ENCODE measurements at regions not wholly inside any gene's neighbourhood (a gene's known extent, or its start where the extent isn't known, plus 50 kb on each side); places are given as distances from the start of the nearest gene placed in this dataset.
"Not testable (repeated sequence)": the region's sequence is repeated elsewhere in the genome, so short reads cannot be mapped to it uniquely, and the experiment has no call there.

DNA sequence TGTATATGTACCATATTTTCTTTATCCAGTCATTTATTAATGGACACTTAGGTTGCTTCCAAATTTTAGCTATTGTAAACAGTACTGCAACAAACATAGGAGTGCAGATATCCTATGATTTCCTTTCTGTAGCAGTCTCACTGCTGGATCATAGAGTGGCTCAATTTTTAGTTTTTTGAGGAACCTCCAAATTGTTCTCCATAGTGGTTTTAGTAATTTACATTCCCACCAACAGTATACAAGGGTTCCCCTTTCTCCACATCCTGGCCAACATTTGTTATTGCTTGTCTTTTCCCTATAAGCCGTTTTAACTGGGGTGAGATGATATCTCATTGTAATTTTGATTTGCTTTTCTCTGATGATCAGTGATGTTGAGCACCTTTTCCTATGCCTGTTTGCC lies 114.3 kb downstream of the TMEM17 start:
- no peak overlapping the region for H3K4me3 Mint-ChIP-seq
- intact Hi-C loops (cut with DNase I, micrococcal nuclease) = no loop called here
- no peak for ATAC-seq
- H3K9me3 Mint-ChIP-seq (ENCODE audit: low read depth) = no peaks in the 10 kb centered on the region
- ChIA-PET POLR2A (no interaction called here), CTCF (no interaction called here)
- no peaks in the 10 kb centered on the region for H3K4me1 Mint-ChIP-seq
- DNase-seq = no peak
- H3K27me3 Mint-ChIP-seq = peaks cover 5% of the 10 kb centered on the region
- H3K36me3 Mint-ChIP-seq (ENCODE audit: low read depth) = no peaks in the 10 kb centered on the region
- no peak overlapping the region for H3K27ac Mint-ChIP-seq

- H3K4me1 Mint-ChIP-seq; H3K9me3 Mint-ChIP-seq (ENCODE audit: low read depth); DNase-seq; POLR2A ChIA-PET; H3K27ac Mint-ChIP-seq; H3K4me3 Mint-ChIP-seq; H3K36me3 Mint-ChIP-seq (ENCODE audit: low read depth); ATAC-seq; intact Hi-C loops (cut with DNase I, micrococcal nuclease); H3K27me3 Mint-ChIP-seq: not testable (repeated sequence)
- CTCF ChIA-PET = interaction anchor here (1.1 kb wide), 1 partner anchor 9 kb away, joined by 3 read pairs; no protein-coding TSS in a partner anchor
Measured at GRCh38 chr2:62386378-62386777, 119.6 kb downstream of the TMEM17 start.

GRCh38 chr2:62383846-62384245 lies 122.1 kb downstream of the TMEM17 start:
- no peak for ATAC-seq
- ChIA-PET POLR2A (no interaction called here), CTCF (no interaction called here)
- H3K27me3 Mint-ChIP-seq = peaks cover 2% of the 10 kb centered on the region
- no peak for DNase-seq
- no peaks in the 10 kb centered on the region for H3K4me1 Mint-ChIP-seq
- intact Hi-C loops (cut with DNase I, micrococcal nuclease) = no loop called here
- peaks cover 6% of the 10 kb centered on the region for H3K9me3 Mint-ChIP-seq (ENCODE audit: low read depth)
- no peak overlapping the region for H3K4me3 Mint-ChIP-seq
- H3K27ac Mint-ChIP-seq = no peak overlapping the region
- no peaks in the 10 kb centered on the region for H3K36me3 Mint-ChIP-seq (ENCODE audit: low read depth)

DNA sequence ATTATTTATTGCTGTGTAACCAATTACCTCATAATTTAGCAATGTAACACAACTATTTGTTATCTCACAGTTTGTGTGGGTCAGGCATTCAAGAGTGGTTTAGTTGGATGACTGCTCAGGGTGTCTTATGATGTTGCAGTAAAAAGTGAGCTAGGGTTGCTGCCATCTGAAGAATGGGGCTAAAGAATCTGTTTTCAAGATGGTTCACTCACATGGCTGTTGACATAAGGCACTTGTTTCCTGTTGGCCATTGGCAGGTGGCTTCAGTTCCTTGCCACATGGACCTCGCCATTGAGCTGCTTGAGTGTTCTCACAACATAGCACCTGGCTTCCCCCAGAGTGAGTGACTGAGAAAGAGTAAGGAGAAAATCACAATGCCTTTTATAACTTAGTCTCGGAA lies 123.2 kb downstream of the TMEM17 start:
- CTCF ChIA-PET = interaction anchor here (0.5 to 0.9 kb wide), 3 partner anchors 41 to 580 kb away, joined by 3 to 4 read pairs (median 3); no protein-coding TSS in a partner anchor
- no peaks in the 10 kb centered on the region for H3K4me1 Mint-ChIP-seq
- intact Hi-C loops (cut with DNase I, micrococcal nuclease) = no loop called here
- H3K27me3 Mint-ChIP-seq = peaks cover 2% of the 10 kb centered on the region
- DNase-seq (no peak), ATAC-seq (no peak)
- H3K9me3 Mint-ChIP-seq (ENCODE audit: low read depth) = peaks cover 6% of the 10 kb centered on the region
- no peak overlapping the region for H3K27ac Mint-ChIP-seq
- no peaks in the 10 kb centered on the region for H3K36me3 Mint-ChIP-seq (ENCODE audit: low read depth)
- POLR2A ChIA-PET = no interaction called here
- H3K4me3 Mint-ChIP-seq = no peak overlapping the region

GRCh38 chr2:62382122-62382521 lies 123.9 kb downstream of the TMEM17 start:
- no peak overlapping the region for H3K27ac Mint-ChIP-seq
- H3K9me3 Mint-ChIP-seq (ENCODE audit: low read depth) = peaks cover 6% of the 10 kb centered on the region
- no peaks in the 10 kb centered on the region for H3K4me1 Mint-ChIP-seq
- intact Hi-C loops (cut with DNase I, micrococcal nuclease) = no loop called here
- ChIA-PET POLR2A (no interaction called here), CTCF (no interaction called here)
- DNase-seq = no peak
- peaks cover 2% of the 10 kb centered on the region for H3K27me3 Mint-ChIP-seq
- no peak overlapping the region for H3K4me3 Mint-ChIP-seq
- no peak for ATAC-seq
- H3K36me3 Mint-ChIP-seq (ENCODE audit: low read depth) = no peaks in the 10 kb centered on the region

GRCh38 chr2:62381656-62382055 lies 124.3 kb downstream of the TMEM17 start:
- no peak for ATAC-seq
- POLR2A ChIA-PET = no interaction called here
- no peak for DNase-seq
- H3K27me3 Mint-ChIP-seq = peaks cover 2% of the 10 kb centered on the region
- H3K36me3 Mint-ChIP-seq (ENCODE audit: low read depth) = no peaks in the 10 kb centered on the region
- intact Hi-C loops (cut with DNase I, micrococcal nuclease) = no loop called here
- H3K4me1 Mint-ChIP-seq = no peaks in the 10 kb centered on the region
- H3K9me3 Mint-ChIP-seq (ENCODE audit: low read depth) = peaks cover 6% of the 10 kb centered on the region
- no peak overlapping the region for H3K27ac Mint-ChIP-seq
- no peak overlapping the region for H3K4me3 Mint-ChIP-seq
- CTCF ChIA-PET = interaction anchor here (0.6 kb wide), 1 partner anchor 24 kb away, joined by 3 read pairs; no protein-coding TSS in a partner anchor

- ATAC-seq = no peak
- no peaks in the 10 kb centered on the region for H3K4me1 Mint-ChIP-seq
- H3K36me3 Mint-ChIP-seq (ENCODE audit: low read depth) = no peaks in the 10 kb centered on the region
- no peak overlapping the region for H3K27ac Mint-ChIP-seq
- H3K27me3 Mint-ChIP-seq = peaks cover 2% of the 10 kb centered on the region
- intact Hi-C loops (cut with DNase I, micrococcal nuclease) = no loop called here
- DNase-seq = no peak
- ChIA-PET CTCF (no interaction called here), POLR2A (no interaction called here)
- no peak overlapping the region for H3K4me3 Mint-ChIP-seq
- H3K9me3 Mint-ChIP-seq (ENCODE audit: low read depth) = peaks cover 1% of the 10 kb centered on the region
Measured at GRCh38 chr2:62379566-62379965, 126.4 kb downstream of the TMEM17 start.

GRCh38 chr2:62375113-62375420 lies 130.9 kb downstream of the TMEM17 start:
- H3K9me3 Mint-ChIP-seq (ENCODE audit: low read depth) = peaks cover 7% of the 10 kb centered on the region
- H3K36me3 Mint-ChIP-seq (ENCODE audit: low read depth) = no peaks in the 10 kb centered on the region
- ChIA-PET POLR2A (no interaction called here), CTCF (interaction anchor here (0.5 to 0.7 kb wide), 2 partner anchors 121 to 1145 kb away, joined by 3 to 4 read pairs; no protein-coding TSS in a partner anchor)
- no peaks in the 10 kb centered on the region for H3K4me1 Mint-ChIP-seq
- H3K4me3 Mint-ChIP-seq = no peak overlapping the region
- peaks cover 2% of the 10 kb centered on the region for H3K27me3 Mint-ChIP-seq
- intact Hi-C loops (cut with DNase I, micrococcal nuclease) = no loop called here
- DNase-seq (no peak), ATAC-seq (no peak)
- H3K27ac Mint-ChIP-seq = no peak overlapping the region

DNA sequence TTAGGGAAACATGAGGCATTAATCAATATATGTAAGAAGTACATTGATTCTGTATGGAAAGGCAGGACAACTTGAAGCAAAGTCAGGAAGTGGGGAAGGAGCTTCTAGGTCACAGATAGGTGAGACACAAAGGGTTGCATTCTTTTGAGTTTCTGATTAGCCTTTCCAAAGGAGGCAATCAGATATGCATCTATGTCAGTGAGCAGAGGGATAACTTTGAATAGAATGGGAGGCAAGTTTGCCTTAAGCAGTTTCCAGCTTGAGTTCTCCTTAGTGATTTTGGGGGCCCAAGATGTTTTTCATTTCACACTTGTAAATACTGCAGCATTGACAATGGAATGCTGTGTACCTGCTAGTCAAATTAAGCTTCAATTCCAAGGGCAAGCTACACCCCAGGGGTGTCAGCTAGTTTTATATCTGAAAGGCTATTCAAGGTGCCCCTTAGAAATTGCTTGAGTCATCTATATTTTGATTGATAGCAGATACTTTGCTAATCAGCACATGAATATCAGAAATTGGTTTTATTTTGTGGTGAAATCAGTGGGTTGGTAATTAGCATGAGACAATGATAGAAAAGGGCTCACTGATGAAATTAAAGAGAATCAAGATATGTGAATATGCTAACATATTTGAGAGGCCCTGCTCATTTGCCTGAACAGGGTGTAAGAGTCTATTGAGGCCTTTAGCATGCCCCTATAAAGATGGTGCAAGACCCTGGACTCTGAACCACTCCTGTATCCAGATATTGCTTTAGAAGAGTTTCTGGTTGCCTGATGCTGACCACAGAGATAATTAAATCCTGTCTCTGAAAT lies 131.5 kb downstream of the TMEM17 start:
- Mint-ChIP-seq H3K4me3 (no peak overlapping the region), H3K4me1 (no peaks in the 10 kb centered on the region), H3K27me3 (peaks cover 2% of the 10 kb centered on the region), H3K9me3 (ENCODE audit: low read depth) (peaks cover 7% of the 10 kb centered on the region), H3K27ac (no peak overlapping the region), H3K36me3 (ENCODE audit: low read depth) (no peaks in the 10 kb centered on the region)
- POLR2A ChIA-PET = no interaction called here
- DNase-seq (no peak), ATAC-seq (no peak)
- CTCF ChIA-PET = interaction anchor here (0.5 kb wide), 1 partner anchor 1145 kb away, joined by 4 read pairs; no protein-coding TSS in a partner anchor
- intact Hi-C loops (cut with DNase I, micrococcal nuclease) = no loop called here

DNA sequence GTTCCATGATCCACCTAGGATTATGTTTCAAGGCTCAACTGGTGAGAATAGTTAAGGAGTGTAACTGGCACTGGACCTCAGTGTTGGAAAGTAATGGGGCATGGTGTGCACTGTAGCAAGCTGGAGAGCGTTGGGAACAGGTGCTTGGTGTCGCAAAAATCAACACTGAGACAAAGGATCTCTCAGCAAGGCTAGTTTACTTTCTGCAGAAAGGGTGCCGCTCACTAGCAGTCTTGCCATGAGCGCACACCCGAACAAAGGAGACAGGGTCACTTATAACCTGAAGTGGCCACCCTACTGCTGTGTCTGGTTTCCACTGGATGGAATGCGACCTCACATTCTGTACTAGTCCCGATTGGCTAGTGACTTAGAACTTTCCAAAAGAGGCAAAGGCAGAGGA lies 133.2 kb downstream of the TMEM17 start:
- Mint-ChIP-seq H3K4me3 (no peak overlapping the region), H3K27ac (no peak overlapping the region), H3K36me3 (ENCODE audit: low read depth) (no peaks in the 10 kb centered on the region), H3K9me3 (ENCODE audit: low read depth) (peaks cover 7% of the 10 kb centered on the region), H3K27me3 (peaks cover 2% of the 10 kb centered on the region), H3K4me1 (no peaks in the 10 kb centered on the region)
- CTCF ChIA-PET = no interaction called here
- intact Hi-C loops (cut with DNase I, micrococcal nuclease) = no loop called here
- no peak for ATAC-seq
- POLR2A ChIA-PET = no interaction called here
- no peak for DNase-seq

DNA sequence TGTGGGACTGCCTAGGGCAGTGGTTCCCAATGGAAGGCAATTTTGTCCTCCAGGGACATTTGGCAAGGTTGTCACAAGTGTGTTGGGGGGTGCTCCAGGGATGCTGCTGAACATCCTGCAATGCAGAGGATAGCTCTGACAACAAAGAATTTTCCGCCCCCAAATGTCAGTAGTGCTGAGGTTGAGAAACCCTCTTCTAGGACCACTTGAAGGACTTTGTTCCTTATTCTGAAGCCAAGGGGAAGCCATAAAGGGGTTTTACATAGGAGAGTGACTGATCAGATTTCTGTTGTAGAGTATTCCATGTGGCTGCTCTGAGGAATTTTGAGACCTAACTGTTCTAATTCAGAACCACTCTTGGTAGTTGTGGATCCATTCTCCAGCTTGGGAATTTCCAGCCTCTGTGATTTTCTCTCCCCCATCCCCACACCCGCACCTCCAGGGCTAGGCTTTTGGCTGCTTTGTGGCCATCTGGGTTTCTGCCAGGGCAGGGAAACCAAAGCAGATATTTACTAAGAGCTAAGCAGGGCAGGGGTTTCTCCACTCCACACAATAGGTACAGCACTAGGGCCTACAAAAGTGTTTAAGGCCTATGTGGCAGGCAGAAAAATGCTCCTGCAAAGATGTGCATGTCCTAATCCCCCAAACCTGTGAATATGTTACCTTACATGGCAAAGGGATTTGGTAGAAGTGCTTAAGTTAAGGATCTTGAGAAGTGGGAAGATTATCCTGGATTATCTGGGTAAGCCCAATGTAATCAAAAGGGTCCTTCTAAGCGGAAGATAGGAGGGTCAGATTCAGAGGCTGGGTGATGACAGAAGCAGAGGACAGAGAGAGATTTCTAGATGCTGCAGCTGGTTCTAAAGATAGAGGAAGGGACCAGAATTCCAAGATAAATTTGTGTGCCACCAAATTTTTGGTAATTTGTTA lies 135.4 kb downstream of the TMEM17 start:
- H3K4me1 Mint-ChIP-seq = no peaks in the 10 kb centered on the region
- no peaks in the 10 kb centered on the region for H3K36me3 Mint-ChIP-seq (ENCODE audit: low read depth)
- DNase-seq (no peak), ATAC-seq (no peak)
- H3K4me3 Mint-ChIP-seq = no peak overlapping the region
- H3K27ac Mint-ChIP-seq = no peak overlapping the region
- ChIA-PET POLR2A (no interaction called here), CTCF (no interaction called here)
- intact Hi-C loops (cut with DNase I, micrococcal nuclease) = no loop called here
- no peaks in the 10 kb centered on the region for H3K27me3 Mint-ChIP-seq
- H3K9me3 Mint-ChIP-seq (ENCODE audit: low read depth) = peaks cover 7% of the 10 kb centered on the region
